Muscle layer of colon (tissue), 2 donors: ENCODE measurements at regions not wholly inside any gene's neighbourhood (a gene's known extent, or its start where the extent isn't known, plus 50 kb on each side); places are given as distances from the start of the nearest gene placed in this dataset.

Source experiments
- H3K27ac ChIP-seq: one replicate; pipeline ENCODE4 v1.7.0; 2013; ENCODE audit warnings: low read depth, mild to moderate bottlenecking, low read length, moderate library complexity
- H3K27me3 ChIP-seq, 2 donors: one replicate each; pipeline ENCODE4 v1.7.0; 2013; ENCODE audit warnings: low read length in 2 of 2, mild to moderate bottlenecking in 2 of 2; ENCODE audit not compliant: insufficient read depth in 2 of 2, control insufficient read depth in 1 of 2
- H3K36me3 ChIP-seq: one replicate; pipeline ENCODE4 v1.7.0; 2013; ENCODE audit warnings: mild to moderate bottlenecking, low read length; ENCODE audit not compliant: insufficient read depth
- H3K4me1 ChIP-seq: one replicate; pipeline ENCODE4 v1.7.0; 2013; ENCODE audit warnings: mild to moderate bottlenecking, low read length; ENCODE audit not compliant: insufficient read depth
- H3K4me3 ChIP-seq, 2 donors: one replicate each; pipeline ENCODE4 v1.7.0; 2013; ENCODE audit warnings: low read length in 2 of 2, low read depth in 1 of 2, mild to moderate bottlenecking in 1 of 2, moderate library complexity in 1 of 2
- H3K9ac ChIP-seq: one replicate; pipeline ENCODE4 v1.7.0; 2013; ENCODE audit warnings: low read length
- H3K9me3 ChIP-seq: one replicate; pipeline ENCODE4 v1.7.0; 2013; ENCODE audit warnings: mild to moderate bottlenecking, low read length
- donor health status: abdominal sarcoma.
- donor health status: Adenocarcinoma of cecum.

- Histone ChIP-seq H3K36me3 (no peaks in the 10 kb centered on the region), H3K27ac (no peak overlapping the region), H3K4me3 (no peak overlapping the region), H3K4me1 (no peaks in the 10 kb centered on the region), H3K27me3 (no peaks in the 10 kb centered on the region), H3K9me3 (no peaks in the 10 kb centered on the region), H3K9ac (no peak overlapping the region)
Measured at GRCh38 chr12:85644508-85644907, 191.7 kb downstream of the RASSF9 start.

DNA sequence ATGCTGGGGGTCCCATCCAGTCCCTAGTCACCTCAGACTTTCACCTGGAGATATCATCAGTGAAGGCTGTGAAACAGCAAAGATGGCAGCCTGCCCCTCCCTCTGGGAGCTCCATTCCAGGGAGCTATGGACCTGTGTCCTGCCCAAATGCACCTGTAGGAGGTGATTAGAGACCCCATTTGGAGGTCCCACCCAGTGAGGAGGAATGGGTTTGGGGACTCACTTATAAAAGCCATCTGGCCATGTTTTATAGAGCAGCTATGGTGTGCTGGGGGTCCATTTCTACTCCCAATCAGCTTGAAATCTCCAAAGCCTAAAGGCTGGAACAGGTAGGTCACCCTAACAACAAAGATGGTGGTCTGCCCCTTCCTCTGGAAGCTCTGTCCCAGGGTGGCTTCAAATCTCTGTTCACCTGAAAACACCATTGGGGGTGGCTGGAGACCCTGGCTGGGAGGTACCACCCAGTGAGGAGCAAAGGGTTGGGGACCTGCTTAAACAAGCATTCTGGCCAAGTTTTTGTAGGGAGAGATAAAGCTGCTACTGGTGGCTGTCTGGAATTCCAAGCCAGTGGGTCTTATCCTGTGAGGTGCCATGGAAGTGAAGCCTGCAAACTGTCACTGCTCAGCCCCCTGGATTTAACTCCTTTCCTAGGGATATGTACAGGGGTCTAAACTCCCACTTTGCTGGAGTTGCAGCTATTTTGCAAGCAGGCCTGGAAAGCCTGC is 182.3 kb downstream of the RASSF9 start:
- H3K9ac ChIP-seq: no peak overlapping the region
- H3K27me3 ChIP-seq: no peaks in the 10 kb centered on the region
- no peaks in the 10 kb centered on the region for H3K9me3 ChIP-seq
- H3K27ac ChIP-seq: no peak overlapping the region
- H3K4me3 ChIP-seq: no peak overlapping the region
- no peaks in the 10 kb centered on the region for H3K36me3 ChIP-seq
- H3K4me1 ChIP-seq: no peaks in the 10 kb centered on the region

DNA sequence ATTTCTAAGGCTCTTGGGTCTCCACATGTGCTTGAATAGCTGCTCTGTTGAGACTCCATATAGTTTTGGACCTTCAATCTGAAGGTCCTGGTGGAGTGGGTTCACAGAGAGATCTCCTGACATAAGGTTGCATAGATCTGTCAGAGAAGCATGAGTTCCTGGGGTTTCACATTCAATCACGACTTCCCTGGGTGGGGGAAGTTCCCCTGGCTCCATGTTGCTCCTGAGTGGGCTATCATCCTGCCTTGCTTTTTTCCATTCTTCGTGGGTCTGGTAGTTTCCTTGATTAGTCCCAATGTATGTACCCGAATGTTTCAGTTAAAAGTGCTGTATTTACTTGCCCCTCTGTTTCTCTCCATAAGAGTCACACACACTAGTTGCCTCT is 181.8 kb downstream of the RASSF9 start:
- Histone ChIP-seq H3K27ac (no peak overlapping the region), H3K9me3 (no peaks in the 10 kb centered on the region), H3K9ac (no peak overlapping the region), H3K4me3 (no peak overlapping the region), H3K4me1 (no peaks in the 10 kb centered on the region), H3K27me3 (no peaks in the 10 kb centered on the region), H3K36me3 (no peaks in the 10 kb centered on the region)

GRCh38 chr12:85656561-85656960 is 179.6 kb downstream of the RASSF9 start:
- H3K9me3 ChIP-seq: no peaks in the 10 kb centered on the region
- no peaks in the 10 kb centered on the region for H3K4me1 ChIP-seq
- H3K4me3 ChIP-seq: no peak overlapping the region
- H3K27ac ChIP-seq: no peak overlapping the region
- no peaks in the 10 kb centered on the region for H3K36me3 ChIP-seq
- H3K27me3 ChIP-seq: no peaks in the 10 kb centered on the region
- no peak overlapping the region for H3K9ac ChIP-seq

- H3K27me3 ChIP-seq: no peaks in the 10 kb centered on the region
- H3K4me1 ChIP-seq: no peaks in the 10 kb centered on the region
- no peak overlapping the region for H3K9ac ChIP-seq
- no peak overlapping the region for H3K27ac ChIP-seq
- no peaks in the 10 kb centered on the region for H3K36me3 ChIP-seq
- no peak overlapping the region for H3K4me3 ChIP-seq
- no peaks in the 10 kb centered on the region for H3K9me3 ChIP-seq
Measured at GRCh38 chr12:85657251-85657650, 179.0 kb downstream of the RASSF9 start.

DNA sequence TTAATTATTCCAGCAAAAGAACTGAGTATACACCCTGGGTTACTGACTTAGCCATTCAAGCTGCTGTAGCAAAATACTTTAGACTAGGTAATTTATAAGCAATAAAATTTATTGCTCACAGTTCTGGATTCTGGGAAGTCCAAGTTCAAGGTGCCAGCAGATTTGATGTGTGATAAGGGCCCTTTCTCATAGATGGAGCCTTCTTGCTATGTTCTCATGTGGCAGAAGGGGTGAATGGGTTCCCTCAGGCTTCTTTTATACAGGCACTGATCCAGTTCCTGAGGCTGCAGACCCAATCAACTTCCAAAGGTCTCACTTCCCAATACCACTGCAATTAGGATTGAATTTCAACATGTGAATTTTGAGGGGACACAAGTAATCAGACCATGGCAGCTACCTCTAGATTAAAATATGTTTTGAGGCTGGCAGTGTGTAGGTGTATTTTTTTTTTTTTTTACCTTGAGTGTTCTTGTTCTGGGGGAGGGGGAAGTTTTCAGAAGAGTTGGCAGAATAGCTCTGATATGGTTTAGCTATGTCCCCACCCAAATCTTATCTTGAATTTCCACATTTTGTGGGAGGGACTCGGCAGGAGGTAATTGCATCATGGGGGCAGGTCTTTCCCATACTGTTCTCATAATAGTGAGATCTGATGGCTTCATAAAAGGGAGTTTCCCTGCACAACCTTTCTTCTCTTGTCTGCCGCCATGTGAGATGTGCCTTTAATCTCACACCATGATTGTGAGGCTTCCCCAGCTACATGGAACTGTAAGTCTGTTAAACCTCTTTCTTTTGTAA is 178.2 kb downstream of the RASSF9 start:
- no peak overlapping the region for H3K4me3 ChIP-seq
- H3K4me1 ChIP-seq: no peaks in the 10 kb centered on the region
- H3K27ac ChIP-seq: no peak overlapping the region
- H3K9ac ChIP-seq: no peak overlapping the region
- H3K36me3 ChIP-seq: no peaks in the 10 kb centered on the region
- H3K9me3 ChIP-seq: no peaks in the 10 kb centered on the region
- no peaks in the 10 kb centered on the region for H3K27me3 ChIP-seq

DNA sequence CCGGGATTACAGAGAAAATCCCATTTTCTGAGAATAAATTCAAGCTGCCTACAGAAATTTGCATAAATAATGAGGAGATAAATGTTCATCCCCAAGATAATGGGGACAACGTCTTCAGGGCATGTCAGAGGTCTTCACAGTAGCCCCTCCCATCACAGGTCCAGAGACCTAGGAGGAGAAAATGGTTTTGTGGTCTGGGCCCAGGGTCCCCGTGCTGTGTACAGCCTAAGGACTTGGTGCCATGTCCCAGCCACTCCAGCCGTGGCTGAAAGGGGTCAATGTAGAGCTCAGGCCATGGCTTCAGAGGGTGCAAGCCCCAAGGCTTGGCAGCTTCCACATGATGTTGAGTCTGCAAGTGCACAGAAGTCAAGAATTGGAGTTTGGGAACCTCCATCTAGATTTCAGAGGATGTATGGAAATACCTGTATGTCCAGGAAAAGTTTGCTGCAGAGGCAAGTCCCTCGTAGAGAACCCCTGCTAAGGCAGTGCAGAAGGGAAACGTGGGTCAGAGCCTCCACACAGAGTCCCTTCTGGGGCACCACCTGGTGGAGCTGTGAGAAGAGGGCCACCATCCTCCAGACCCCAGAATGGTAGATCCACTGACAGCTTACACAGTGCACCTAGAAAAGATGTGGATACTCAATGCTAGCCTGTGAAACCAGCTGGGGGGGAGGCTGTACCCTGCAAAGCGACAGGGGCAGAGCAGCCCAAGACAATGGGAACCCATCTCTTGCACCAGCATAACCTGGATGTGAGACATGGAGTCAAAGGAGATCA is 176.3 kb downstream of the RASSF9 start:
- Histone ChIP-seq H3K4me3 (no peak overlapping the region), H3K9ac (no peak overlapping the region), H3K9me3 (no peaks in the 10 kb centered on the region), H3K27me3 (no peaks in the 10 kb centered on the region), H3K27ac (no peak overlapping the region), H3K36me3 (no peaks in the 10 kb centered on the region), H3K4me1 (no peaks in the 10 kb centered on the region)

GRCh38 chr12:85661461-85662206 is 174.6 kb downstream of the RASSF9 start:
- Histone ChIP-seq H3K9me3 (no peaks in the 10 kb centered on the region), H3K36me3 (no peaks in the 10 kb centered on the region), H3K4me1 (no peaks in the 10 kb centered on the region), H3K4me3 (no peak overlapping the region), H3K9ac (no peak overlapping the region), H3K27ac (no peak overlapping the region), H3K27me3 (no peaks in the 10 kb centered on the region)

GRCh38 chr12:85662207-85662602 is 174.0 kb downstream of the RASSF9 start:
- H3K27me3 ChIP-seq: no peaks in the 10 kb centered on the region
- H3K4me3 ChIP-seq: no peak overlapping the region
- H3K4me1 ChIP-seq: no peaks in the 10 kb centered on the region
- no peak overlapping the region for H3K9ac ChIP-seq
- H3K27ac ChIP-seq: no peak overlapping the region
- no peaks in the 10 kb centered on the region for H3K36me3 ChIP-seq
- no peaks in the 10 kb centered on the region for H3K9me3 ChIP-seq

- H3K4me1 ChIP-seq: no peaks in the 10 kb centered on the region
- H3K27ac ChIP-seq: no peak overlapping the region
- no peaks in the 10 kb centered on the region for H3K9me3 ChIP-seq
- no peak overlapping the region for H3K4me3 ChIP-seq
- H3K9ac ChIP-seq: no peak overlapping the region
- no peaks in the 10 kb centered on the region for H3K36me3 ChIP-seq
- H3K27me3 ChIP-seq: no peaks in the 10 kb centered on the region
Measured at GRCh38 chr12:85663631-85664030, 172.6 kb downstream of the RASSF9 start.

DNA sequence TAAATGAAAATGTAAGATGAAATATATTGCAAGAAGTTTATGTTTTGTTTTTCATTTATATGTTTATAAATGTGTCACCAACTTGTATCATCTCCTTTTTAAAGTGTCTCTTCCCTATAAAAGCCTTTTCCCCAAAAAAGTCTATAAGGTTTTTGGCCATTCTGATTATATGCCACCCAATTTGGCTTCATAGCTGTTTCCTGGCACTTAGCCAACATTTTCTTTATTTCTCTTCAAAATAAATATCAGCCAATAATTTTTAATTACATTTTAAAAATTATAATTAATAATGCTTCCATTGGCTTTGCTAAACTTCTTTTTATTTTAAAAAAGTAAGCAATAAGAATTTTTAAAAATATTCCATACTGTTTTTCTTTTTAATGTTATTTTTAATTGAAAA is 171.8 kb downstream of the RASSF9 start:
- Histone ChIP-seq H3K4me3 (no peak overlapping the region), H3K4me1 (no peaks in the 10 kb centered on the region), H3K36me3 (no peaks in the 10 kb centered on the region), H3K27ac (no peak overlapping the region), H3K9me3 (no peaks in the 10 kb centered on the region), H3K27me3 (no peaks in the 10 kb centered on the region), H3K9ac (no peak overlapping the region)
